ENCODE measurements at regions not wholly inside any gene's neighbourhood (a gene's known extent, or its start where the extent isn't known, plus 50 kb on each side); places are given as distances from the start of the nearest gene placed in this dataset.

GRCh38 chr9:99730062-99730461 lies 91.6 kb upstream of the NR4A3 start:
- Histone ChIP-seq H3K27me3 (no peaks in the 10 kb centered on the region), H3K4me3 (no peak overlapping the region), H3K27ac (no peak overlapping the region), H3K9me3 (no peaks in the 10 kb centered on the region), H3K36me3 (no peaks in the 10 kb centered on the region), H3K4me1 (ENCODE audit: insufficient read depth) (no peaks in the 10 kb centered on the region)
- intact Hi-C loops (cut with DNase I) = no loop called here
- DNase-seq = no peak
- WGBS, 3 donors = 85 to 92% (median 88%) methylated on average over 2 of the region's 2 CpGs
- no peak for TF ChIP-seq POLR2A (IDR thresholded peaks at IDR 0.05)

- H3K9me3 ChIP-seq = no peaks in the 10 kb centered on the region
- H3K27me3 ChIP-seq = no peaks in the 10 kb centered on the region
- no peaks in the 10 kb centered on the region for H3K36me3 ChIP-seq
- H3K27ac ChIP-seq = no peak overlapping the region
- no peak overlapping the region for H3K4me3 ChIP-seq
- no peak for TF ChIP-seq CTCF (IDR thresholded peaks at IDR 0.05)
- no peak for TF ChIP-seq POLR2A (IDR thresholded peaks at IDR 0.05)
- TF ChIP-seq EP300 (IDR thresholded peaks at IDR 0.05) = no peak
- no peaks in the 10 kb centered on the region for H3K4me1 ChIP-seq (ENCODE audit: insufficient read depth)
- intact Hi-C loops (cut with DNase I) = no loop called here
- WGBS, 3 donors = 78 to 87% (median 84%) methylated on average over 2 of the region's 2 CpGs
- DNase-seq = no peak
Observed at GRCh38 chr9:99731950-99732349, 89.7 kb upstream of the NR4A3 start.

GRCh38 chr9:99732715-99733114 lies 89.0 kb upstream of the NR4A3 start:
- no peaks in the 10 kb centered on the region for H3K27me3 ChIP-seq
- TF ChIP-seq EP300 (IDR thresholded peaks at IDR 0.05) (no peak), POLR2A (IDR thresholded peaks at IDR 0.05) (no peak), CTCF (IDR thresholded peaks at IDR 0.05) (no peak)
- no peak for DNase-seq
- H3K4me3 ChIP-seq = no peak overlapping the region
- H3K9me3 ChIP-seq = no peaks in the 10 kb centered on the region
- 2 to 3% (median 3%) methylated on average over 5 of the region's 5 CpGs for WGBS, 3 donors
- no peaks in the 10 kb centered on the region for H3K36me3 ChIP-seq
- intact Hi-C loops (cut with DNase I) = no loop called here
- no peak overlapping the region for H3K27ac ChIP-seq
- H3K4me1 ChIP-seq (ENCODE audit: insufficient read depth) = no peaks in the 10 kb centered on the region

GRCh38 chr9:99735041-99735440 lies 86.6 kb upstream of the NR4A3 start:
- Histone ChIP-seq H3K36me3 (no peaks in the 10 kb centered on the region), H3K27ac (no peak overlapping the region), H3K27me3 (no peaks in the 10 kb centered on the region), H3K4me1 (ENCODE audit: insufficient read depth) (no peaks in the 10 kb centered on the region), H3K9me3 (no peaks in the 10 kb centered on the region), H3K4me3 (no peak overlapping the region)
- no peak for DNase-seq
- intact Hi-C loops (cut with DNase I) = no loop called here
- 95 to 100% (median 99%) methylated on average over 2 of the region's 2 CpGs for WGBS, 3 donors
- TF ChIP-seq POLR2A (IDR thresholded peaks at IDR 0.05) (no peak), CTCF (IDR thresholded peaks at IDR 0.05) (no peak), EP300 (IDR thresholded peaks at IDR 0.05) (no peak)

GRCh38 chr9:99736291-99736690 lies 85.4 kb upstream of the NR4A3 start:
- WGBS, 3 donors = 77 to 82% (median 79%) methylated on average over 3 of the region's 3 CpGs
- Histone ChIP-seq H3K27me3 (no peaks in the 10 kb centered on the region), H3K4me3 (no peak overlapping the region), H3K4me1 (ENCODE audit: insufficient read depth) (no peaks in the 10 kb centered on the region), H3K27ac (no peak overlapping the region), H3K9me3 (no peaks in the 10 kb centered on the region), H3K36me3 (no peaks in the 10 kb centered on the region)
- DNase-seq = no peak
- intact Hi-C loops (cut with DNase I) = no loop called here
- TF ChIP-seq EP300 (IDR thresholded peaks at IDR 0.05) (no peak), CTCF (IDR thresholded peaks at IDR 0.05) (no peak), POLR2A (IDR thresholded peaks at IDR 0.05) (no peak)
